ENCODE measurements at regions not wholly inside any gene's neighbourhood (a gene's known extent, or its start where the extent isn't known, plus 50 kb on each side); places are given as distances from the start of the nearest gene placed in this dataset.
A peak's percentile ranks its signal among the peaks of the same experiment; 100 is the strongest.

GRCh38 chr16:82265809-82266208 is 95.8 kb upstream of the MPHOSPH6 start:
- no peak for TF ChIP-seq CTCF (IDR thresholded peaks at IDR 0.05; ENCODE audit: low read depth, low read length, missing control alignments)
- H3K4me3 ChIP-seq (ENCODE audit: low read depth, low read length), result no peak overlapping the region
- DNase-seq (ENCODE audit: low read depth), result no peak

DNA sequence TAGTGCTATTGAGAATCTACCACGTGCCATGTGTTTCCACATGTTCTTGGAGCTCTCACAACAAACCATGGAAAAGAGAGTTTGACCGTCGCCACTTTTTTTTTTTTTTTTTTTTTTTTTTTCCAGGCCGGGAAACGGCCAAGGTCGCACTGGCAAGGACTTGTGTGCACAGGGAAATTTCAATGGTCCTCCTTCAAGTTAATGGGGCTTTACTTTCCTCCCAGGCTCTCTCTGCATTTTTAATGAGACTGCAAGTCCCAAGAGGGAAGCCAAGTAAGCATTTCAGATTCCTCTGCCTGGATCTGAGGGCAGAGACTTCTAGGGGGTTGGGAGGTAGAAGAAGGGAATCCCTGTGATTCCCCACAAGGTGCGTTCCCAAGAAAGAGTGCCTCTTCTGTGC is 94.7 kb upstream of the MPHOSPH6 start:
- DNase-seq (ENCODE audit: low read depth), result no peak
- no peak for TF ChIP-seq CTCF (IDR thresholded peaks at IDR 0.05; ENCODE audit: low read depth, low read length, missing control alignments)
- H3K4me3 ChIP-seq (ENCODE audit: low read depth, low read length), result no peak overlapping the region

DNA sequence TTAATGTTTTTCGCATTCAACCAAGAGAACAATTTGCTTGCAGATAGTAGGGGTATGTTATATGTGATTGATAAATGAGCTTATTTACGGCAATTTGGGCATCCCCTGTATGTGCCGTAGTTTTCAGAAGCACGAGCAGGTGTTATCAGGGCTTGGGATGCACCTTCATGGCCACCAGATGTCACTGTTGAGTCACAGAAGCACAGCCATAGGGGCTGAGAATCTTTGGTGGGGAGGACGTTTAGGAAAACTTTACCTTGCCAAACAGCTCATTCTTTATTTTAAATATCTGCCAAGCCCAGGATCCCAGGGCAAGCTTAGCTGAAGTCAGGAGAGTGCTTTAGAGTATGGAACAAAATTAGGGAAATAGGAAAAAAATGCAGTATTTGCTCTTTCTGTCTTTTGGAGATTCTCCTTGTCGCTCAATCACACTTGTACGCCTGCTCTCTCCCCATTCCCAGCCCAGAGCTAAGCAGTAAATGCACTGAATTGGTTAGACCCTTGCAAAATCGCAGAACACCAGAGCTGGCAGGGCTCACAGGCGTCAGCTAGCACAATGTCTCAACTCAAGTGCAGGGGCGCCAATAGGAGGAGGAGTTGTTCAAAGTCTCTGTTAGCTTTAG is 93.6 kb upstream of the MPHOSPH6 start:
- TF ChIP-seq CTCF (IDR thresholded peaks at IDR 0.05; ENCODE audit: low read depth, low read length, missing control alignments), result peak; percentile 93
- H3K4me3 ChIP-seq (ENCODE audit: low read depth, low read length), result no peak overlapping the region
- DNase-seq (ENCODE audit: low read depth), result peak; percentile 26

DNA sequence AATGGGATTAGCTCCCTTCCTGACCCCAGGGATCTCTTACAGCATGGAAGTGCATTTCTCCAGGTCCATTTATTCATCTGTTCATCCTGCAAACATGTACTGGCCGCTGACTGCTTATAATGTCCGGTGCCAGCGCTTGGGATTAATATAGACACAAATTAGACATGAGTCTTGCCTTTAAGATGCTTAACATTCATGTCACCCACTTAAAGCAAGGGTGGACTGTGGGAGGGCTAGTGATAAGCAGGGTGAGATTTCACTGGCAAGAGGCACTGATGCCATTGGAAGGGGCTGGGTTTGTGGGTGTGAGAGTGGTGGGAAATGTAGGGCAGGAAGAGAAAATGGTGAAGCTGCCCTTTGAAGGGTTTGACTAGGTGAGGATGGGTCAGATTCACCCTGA is 92.2 kb upstream of the MPHOSPH6 start:
- no peak for DNase-seq (ENCODE audit: low read depth)
- TF ChIP-seq CTCF (IDR thresholded peaks at IDR 0.05; ENCODE audit: low read depth, low read length, missing control alignments), result no peak
- no peak overlapping the region for H3K4me3 ChIP-seq (ENCODE audit: low read depth, low read length)

DNA sequence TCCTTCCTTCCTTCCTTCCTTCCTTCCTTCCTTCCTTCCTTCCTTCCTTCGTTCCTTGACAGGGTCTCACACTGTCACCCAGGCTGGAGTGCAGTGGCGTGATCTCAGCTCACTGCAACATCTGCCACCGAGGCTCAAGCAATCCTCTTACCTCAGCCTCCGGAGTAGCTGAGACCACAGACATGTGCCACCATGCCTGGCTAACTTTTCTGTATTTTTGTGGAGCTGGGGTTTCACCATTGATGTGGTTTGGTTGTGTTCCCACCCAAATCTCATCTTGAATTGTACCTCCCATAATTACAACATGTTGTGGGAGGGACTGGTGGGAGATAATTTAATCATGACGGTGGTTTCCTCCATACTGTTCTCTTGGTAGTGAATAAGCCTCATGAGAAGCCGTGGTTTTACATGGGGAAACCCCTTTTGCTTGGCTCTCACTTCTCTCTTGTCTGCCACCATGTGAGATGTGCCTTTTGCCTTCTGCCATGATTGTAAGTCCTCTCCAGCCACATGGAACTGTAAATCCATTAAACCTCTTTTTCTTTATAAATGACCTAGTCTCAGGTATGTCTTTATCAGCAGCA is 90.3 kb upstream of the MPHOSPH6 start:
- DNase-seq (ENCODE audit: low read depth), result no peak

GRCh38 chr16:82259731-82260130 is 89.7 kb upstream of the MPHOSPH6 start:
- TF ChIP-seq CTCF (IDR thresholded peaks at IDR 0.05; ENCODE audit: low read depth, low read length, missing control alignments), result no peak
- DNase-seq (ENCODE audit: low read depth), result no peak
- H3K4me3 ChIP-seq (ENCODE audit: low read depth, low read length), result no peak overlapping the region

More for the DNA sequence above, 90.3 kb upstream of the MPHOSPH6 start:
- TF ChIP-seq CTCF (IDR thresholded peaks at IDR 0.05; ENCODE audit: low read depth, low read length, missing control alignments), result no peak
- no peak overlapping the region for H3K4me3 ChIP-seq (ENCODE audit: low read depth, low read length)

DNA sequence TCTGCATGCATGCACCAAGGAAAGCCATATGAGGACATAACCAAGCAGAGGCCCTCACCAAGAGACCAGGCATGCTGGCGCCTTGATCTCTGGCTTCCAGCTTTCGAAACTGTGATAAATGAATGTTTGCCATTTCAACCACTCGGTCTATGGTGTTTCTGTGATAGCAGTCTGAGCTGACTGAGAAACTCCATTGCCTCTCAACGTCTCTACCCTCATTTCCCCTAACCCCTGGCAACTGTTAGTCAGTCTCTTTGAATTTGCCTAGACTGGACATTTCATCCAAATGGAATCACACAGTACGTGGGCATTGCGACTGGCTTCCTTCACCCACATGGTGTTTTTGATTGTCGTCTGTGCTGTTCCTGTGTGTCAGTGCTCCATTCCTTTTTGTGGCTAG is 88.0 kb upstream of the MPHOSPH6 start:
- no peak for DNase-seq (ENCODE audit: low read depth)
- TF ChIP-seq CTCF (IDR thresholded peaks at IDR 0.05; ENCODE audit: low read depth, low read length, missing control alignments), result no peak

More for the DNA sequence above, 88.0 kb upstream of the MPHOSPH6 start:
- H3K4me3 ChIP-seq (ENCODE audit: low read depth, low read length), result no peak overlapping the region
